ENCODE measurements at regions not wholly inside any gene's neighbourhood (a gene's known extent, or its start where the extent isn't known, plus 50 kb on each side); places are given as distances from the start of the nearest gene placed in this dataset.

DNA sequence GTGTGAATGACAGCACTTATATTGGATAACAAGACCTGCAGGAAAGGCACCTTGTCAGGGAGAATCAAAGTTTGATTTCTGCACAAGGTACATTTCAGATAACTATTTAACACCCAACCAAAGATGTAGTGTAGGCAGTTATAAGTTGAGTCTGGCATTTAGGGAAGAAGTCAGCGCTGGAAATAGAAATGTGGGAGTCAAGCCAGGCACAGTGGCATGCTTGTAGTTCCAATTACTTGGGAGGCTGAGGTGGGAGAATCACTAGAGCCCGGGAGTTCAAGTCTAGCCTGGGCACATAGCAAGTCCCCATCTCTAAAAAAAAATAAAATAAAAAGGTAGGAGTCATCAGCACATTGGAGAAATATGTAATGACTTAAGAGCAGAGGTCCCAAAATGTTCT lies 295.1 kb downstream of the ZNF674 start:
- ChIA-PET CTCF (ENCODE audit: low intra/inter-chr PET ratio) (no interaction called here), POLR2A (no interaction called here)
- Histone ChIP-seq H3K36me3 (ENCODE audit: control insufficient read depth, insufficient read depth, low read length) (no peaks in the 10 kb centered on the region), H3K27me3 (ENCODE audit: control insufficient read depth in 2 of 2, insufficient read depth in 2 of 2, low read length in 2 of 2) (no peaks in the 10 kb centered on the region), H3K9me3 (replicated peaks; ENCODE audit: control insufficient read depth, insufficient read depth, low read depth, low read length) (no peaks in the 10 kb centered on the region), H3K9ac (ENCODE audit: insufficient read depth in 1 of 2, low read depth in 2 of 2, low read length in 2 of 2) (no peak overlapping the region), H3K79me2 (ENCODE audit: control insufficient read depth, insufficient read depth, low read length) (no peaks in the 10 kb centered on the region), H3K4me1 (replicated peaks in 1 of 2; ENCODE audit: control insufficient read depth in 2 of 2, insufficient read depth in 2 of 2, low read length in 2 of 2) (no peaks in the 10 kb centered on the region), H3K4me2 (ENCODE audit: insufficient read depth, low read length) (no peak overlapping the region), H4K20me1 (replicated peaks; ENCODE audit: control insufficient read depth, insufficient read depth, low read length) (no peaks in the 10 kb centered on the region), H3K9me1 (ENCODE audit: control insufficient read depth, insufficient read depth, low read length) (no peaks in the 10 kb centered on the region), H2AFZ (ENCODE audit: low read depth, low read length) (no peak overlapping the region), H3K27ac (ENCODE audit: extremely low read depth, low read depth, low read length) (no peak overlapping the region), H3K4me3 (no peak overlapping the region)
- TF ChIP-seq NR3C1 (CRISPR knock-in tag; IDR thresholded peaks at IDR 0.05) (no peak), ZBTB43 (CRISPR knock-in tag; IDR thresholded peaks at IDR 0.05) (no peak), PHB (CRISPR knock-in tag; IDR thresholded peaks at IDR 0.05) (no peak), CHD2 (IDR thresholded peaks at IDR 0.05; ENCODE audit: low read depth, low read length) (no peak)
- DNase-seq (ENCODE audit: extremely low read depth in 1 of 4, low spot score in 3 of 4) (no peak), ATAC-seq (no peak), FAIRE-seq (no peak)
- WGBS (ENCODE audit: insufficient coverage, low coverage, missing lambda C conversion rate), result 0% methylated on average over 2 of the region's 2 CpGs
- BruUV-seq (replicated peaks), result no TSS peak
- in situ Hi-C loops (cut with MboI) (no loop called here), intact Hi-C loops (cut with micrococcal nuclease) (no loop called here)

DNA sequence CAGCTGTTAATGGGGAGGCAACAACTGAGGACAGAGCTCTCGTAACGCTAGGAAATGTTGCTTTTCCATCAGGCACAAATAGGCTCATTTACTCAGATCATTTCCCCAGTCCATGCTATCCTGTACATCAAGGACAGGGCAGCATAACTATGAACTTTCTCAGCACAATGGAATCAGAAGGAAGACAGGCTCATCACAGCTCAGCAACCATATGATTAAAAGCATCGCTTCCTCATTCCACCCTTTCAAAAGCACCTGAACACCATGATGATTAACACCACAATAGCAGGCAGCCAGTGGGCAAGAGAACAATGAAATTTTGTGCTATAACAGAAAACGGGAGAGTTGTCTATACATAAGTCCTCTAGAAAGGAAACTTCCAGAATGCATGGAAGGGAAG lies 297.8 kb downstream of the ZNF674 start:
- no peaks in the 10 kb centered on the region for H3K79me2 ChIP-seq (ENCODE audit: control insufficient read depth, insufficient read depth, low read length)
- H3K27me3 ChIP-seq (ENCODE audit: control insufficient read depth in 2 of 2, insufficient read depth in 2 of 2, low read length in 2 of 2), result no peaks in the 10 kb centered on the region
- CTCF ChIA-PET (ENCODE audit: low intra/inter-chr PET ratio), result no interaction called here
- H3K9me3 ChIP-seq (replicated peaks; ENCODE audit: control insufficient read depth, insufficient read depth, low read depth, low read length), result no peaks in the 10 kb centered on the region
- H3K9ac ChIP-seq (ENCODE audit: insufficient read depth in 1 of 2, low read depth in 2 of 2, low read length in 2 of 2), result no peak overlapping the region
- no peaks in the 10 kb centered on the region for H3K36me3 ChIP-seq (ENCODE audit: control insufficient read depth, insufficient read depth, low read length)
- in situ Hi-C loops (cut with MboI), result no loop called here
- 0% methylated on average over 4 of the region's 4 CpGs for WGBS (ENCODE audit: insufficient coverage, low coverage, missing lambda C conversion rate)
- POLR2A ChIA-PET, result no interaction called here
- no peak for FAIRE-seq
- H3K4me2 ChIP-seq (ENCODE audit: insufficient read depth, low read length), result no peak overlapping the region
- no peaks in the 10 kb centered on the region for H3K4me1 ChIP-seq (replicated peaks in 1 of 2; ENCODE audit: control insufficient read depth in 2 of 2, insufficient read depth in 2 of 2, low read length in 2 of 2)
- no peaks in the 10 kb centered on the region for H3K9me1 ChIP-seq (ENCODE audit: control insufficient read depth, insufficient read depth, low read length)
- intact Hi-C loops (cut with micrococcal nuclease), result no loop called here
- no TSS peak for BruUV-seq (replicated peaks)
- no peak overlapping the region for H2AFZ ChIP-seq (ENCODE audit: low read depth, low read length)
- H4K20me1 ChIP-seq (replicated peaks; ENCODE audit: control insufficient read depth, insufficient read depth, low read length), result no peaks in the 10 kb centered on the region
- no peak overlapping the region for H3K4me3 ChIP-seq
- H3K27ac ChIP-seq (ENCODE audit: extremely low read depth, low read depth, low read length), result no peak overlapping the region
- no peak for DNase-seq (ENCODE audit: extremely low read depth in 1 of 4, low spot score in 3 of 4)
- no peak for ATAC-seq
- TF ChIP-seq FIP1L1 (IDR thresholded peaks at IDR 0.05; ENCODE audit: low read depth, low read length, poor library complexity, severe bottlenecking), result no peak
- no peak for TF ChIP-seq HNRNPK (IDR thresholded peaks at IDR 0.05; ENCODE audit: low read depth, low read length, poor library complexity, severe bottlenecking)
- TF ChIP-seq EWSR1 (IDR thresholded peaks at IDR 0.05; ENCODE audit: borderline replicate concordance, low read depth, partially characterized antibody), result no peak
- TF ChIP-seq NFIX (CRISPR knock-in tag; IDR thresholded peaks at IDR 0.05; ENCODE audit: low read depth), result no peak
- TF ChIP-seq TCF7 (IDR thresholded peaks at IDR 0.05; ENCODE audit: borderline replicate concordance), result no peak
- no peak for TF ChIP-seq ZNF324 (CRISPR knock-in tag; IDR thresholded peaks at IDR 0.05)
- TF ChIP-seq GTF3C2 (IDR thresholded peaks at IDR 0.05; ENCODE audit: borderline replicate concordance, extremely low read depth, insufficient read length), result no peak
- no peak for TF ChIP-seq SMARCA4 (IDR thresholded peaks at IDR 0.05)
